Fibroblast of the aortic adventitia (primary cell): ENCODE measurements at regions not wholly inside any gene's neighbourhood (a gene's known extent, or its start where the extent isn't known, plus 50 kb on each side); places are given as distances from the start of the nearest gene placed in this dataset.
"Not testable (repeated sequence)": the region's sequence is repeated elsewhere in the genome, so short reads cannot be mapped to it uniquely, and the experiment has no call there.

Experiments used
- DNase-seq: peaks from one replicate; pipeline ENCODE4 v3.0.0-alpha.2; 2010; ENCODE audit warnings: low read depth
- H3K4me3 ChIP-seq: 2 replicates; pipeline ENCODE4 v1.5.1; 2011; ENCODE audit warnings: low read depth, mild to moderate bottlenecking, control low read depth, low read length, moderate library complexity
- TF ChIP-seq, protein P1 (sequence below): IDR thresholded peaks from 2 replicates; pipeline ENCODE4 v1.5.1; 2011; ENCODE audit warnings: mild to moderate bottlenecking, low read length, control low read depth, inconsistent platforms; ENCODE audit not compliant: insufficient read depth

- TF ChIP-seq, protein P1, sequence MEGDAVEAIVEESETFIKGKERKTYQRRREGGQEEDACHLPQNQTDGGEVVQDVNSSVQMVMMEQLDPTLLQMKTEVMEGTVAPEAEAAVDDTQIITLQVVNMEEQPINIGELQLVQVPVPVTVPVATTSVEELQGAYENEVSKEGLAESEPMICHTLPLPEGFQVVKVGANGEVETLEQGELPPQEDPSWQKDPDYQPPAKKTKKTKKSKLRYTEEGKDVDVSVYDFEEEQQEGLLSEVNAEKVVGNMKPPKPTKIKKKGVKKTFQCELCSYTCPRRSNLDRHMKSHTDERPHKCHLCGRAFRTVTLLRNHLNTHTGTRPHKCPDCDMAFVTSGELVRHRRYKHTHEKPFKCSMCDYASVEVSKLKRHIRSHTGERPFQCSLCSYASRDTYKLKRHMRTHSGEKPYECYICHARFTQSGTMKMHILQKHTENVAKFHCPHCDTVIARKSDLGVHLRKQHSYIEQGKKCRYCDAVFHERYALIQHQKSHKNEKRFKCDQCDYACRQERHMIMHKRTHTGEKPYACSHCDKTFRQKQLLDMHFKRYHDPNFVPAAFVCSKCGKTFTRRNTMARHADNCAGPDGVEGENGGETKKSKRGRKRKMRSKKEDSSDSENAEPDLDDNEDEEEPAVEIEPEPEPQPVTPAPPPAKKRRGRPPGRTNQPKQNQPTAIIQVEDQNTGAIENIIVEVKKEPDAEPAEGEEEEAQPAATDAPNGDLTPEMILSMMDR: no peak
- DNase-seq: no peak
- H3K4me3 ChIP-seq: no peak overlapping the region
Observed at GRCh38 chr6:51479296-51479695, 608.1 kb downstream of the PKHD1 start.

- no peak for DNase-seq
- TF ChIP-seq, protein P1: no peak
- H3K4me3 ChIP-seq: no peak overlapping the region
Observed at GRCh38 chr6:51480040-51480439, 607.4 kb downstream of the PKHD1 start.

- DNase-seq, H3K4me3 ChIP-seq: not testable (repeated sequence)
Observed at GRCh38 chr6:51485869-51486268, 601.5 kb downstream of the PKHD1 start.

GRCh38 chr6:51487937-51488336 lies 599.5 kb downstream of the PKHD1 start:
- no peak for DNase-seq
- TF ChIP-seq, protein P1: no peak
- no peak overlapping the region for H3K4me3 ChIP-seq

DNA sequence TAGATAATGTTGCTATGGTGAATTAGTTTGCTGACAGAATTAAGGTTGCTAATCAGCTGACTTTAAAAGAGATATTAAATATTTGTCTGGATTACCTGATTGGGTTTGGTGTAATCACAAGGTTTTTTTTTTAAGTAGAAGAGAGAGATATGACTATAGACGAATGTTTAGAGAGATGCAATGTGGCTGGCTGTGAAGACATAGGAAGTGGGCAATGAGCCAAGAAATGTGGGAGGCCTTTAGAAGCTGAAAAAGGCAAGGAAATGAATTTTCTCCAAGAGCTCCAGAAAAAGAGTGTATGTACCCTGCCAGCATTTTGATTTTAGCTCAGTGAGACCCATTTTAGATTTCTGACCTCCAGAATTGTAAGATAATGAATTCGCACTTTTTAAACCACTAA lies 598.3 kb downstream of the PKHD1 start:
- DNase-seq: no peak
- H3K4me3 ChIP-seq: no peak overlapping the region
- TF ChIP-seq, protein P1: no peak

DNA sequence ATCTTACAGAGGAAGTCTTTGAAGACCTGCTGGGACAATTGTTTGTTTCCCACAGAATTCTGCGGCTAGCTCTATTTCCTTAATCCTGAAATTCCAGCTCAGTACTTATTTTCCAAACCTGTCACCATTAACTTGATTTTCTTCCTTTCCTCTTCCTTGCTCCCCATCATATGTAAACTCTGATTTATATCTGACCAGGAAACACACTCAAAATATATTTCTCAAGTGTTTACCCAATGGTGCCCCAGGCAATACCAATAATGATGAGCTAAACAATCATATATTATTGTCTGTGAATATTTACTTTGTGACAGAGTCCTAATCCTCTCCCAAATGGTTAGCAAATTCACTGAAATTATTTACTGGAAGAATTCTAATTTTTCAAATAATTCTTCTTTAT lies 597.3 kb downstream of the PKHD1 start:
- no peak for DNase-seq
- TF ChIP-seq, protein P1: no peak
- H3K4me3 ChIP-seq: no peak overlapping the region

DNA sequence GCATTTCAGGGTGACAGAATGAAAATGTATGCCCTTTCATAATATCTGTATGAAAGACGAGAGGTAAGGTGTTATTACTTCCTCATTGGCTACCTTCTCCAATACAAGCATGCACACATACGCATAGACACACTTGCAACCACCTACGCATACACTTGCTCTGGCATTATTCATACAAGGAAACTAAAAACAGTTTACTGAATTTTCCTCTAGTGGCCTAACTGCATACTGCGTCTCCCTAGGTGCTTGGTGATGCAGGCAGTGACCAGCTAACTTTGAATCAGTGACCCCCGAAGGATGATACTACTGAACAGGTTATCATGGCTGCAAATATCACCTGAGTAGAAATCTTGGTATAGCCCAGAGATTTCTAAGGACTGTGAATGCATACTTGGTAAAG lies 593.1 kb downstream of the PKHD1 start:
- H3K4me3 ChIP-seq: no peak overlapping the region
- DNase-seq: no peak
- TF ChIP-seq, protein P1: no peak
